K562 (cell line): ENCODE measurements at regions not wholly inside any gene's neighbourhood (a gene's known extent, or its start where the extent isn't known, plus 50 kb on each side); places are given as distances from the start of the nearest gene placed in this dataset.

Experiments
- ATAC-seq: fragments of 200-7000 bp; cut with Tn5 transposase; 3 replicates; pipeline ENCODE4 v1.9.1; 2020; ENCODE audit warnings: moderate library complexity
- BruUV-seq: library from RNA; stranded (reverse); fragments of 400-500 nt; replicated peaks from 2 replicates; lab custom pipeline; 2021; lab: Mats Ljungman, UMichigan
- CTCF ChIA-PET: fragments of 300-600 bp; formaldehyde crosslinking; extraction: SDS; loops from one replicate; lab custom pipeline; 2021; ENCODE audit warnings: low intra/inter-chr PET ratio; lab: Yijun Ruan, JAX
- POLR2A ChIA-PET: fragments of 300-600, 350-650 bp; sonication (Branson Sonifier 250); formaldehyde crosslinking; extraction: SDS; loops from one replicate; lab custom pipeline; 2021; ENCODE audit warnings: antibody characterized with exemption, inconsistent platforms; lab: Yijun Ruan, JAX
- DNase-seq, 4 experiments: peaks; one replicate each; pipeline versions ENCODE4 v3.0.0 to v3.0.0-alpha.2; 2011 to 2018; ENCODE audit warnings: low spot score in 3 of 4, mixed read lengths in 3 of 4; ENCODE audit errors: extremely low read depth in 1 of 4
- FAIRE-seq: peaks from 2 replicates; lab custom pipeline; 2011; peaks lifted over from hg19 to GRCh38; lab: Jason Lieb, UNC
- H2AFZ ChIP-seq: 2 replicates; pipeline ENCODE4 v1.6.0; 2011; ENCODE audit warnings: low read depth, low read length, control low read depth, inconsistent platforms
- H3K27ac ChIP-seq: fragments of 200-600 bp; 3 replicates; pipeline ENCODE4 v1.8.0; 2011; ENCODE audit warnings: low read depth, mild to moderate bottlenecking, control low read depth, inconsistent platforms, low read length, moderate library complexity, mixed read lengths; ENCODE audit errors: extremely low read depth
- H3K27me3 ChIP-seq, 2 experiments: fragments of 300-600 bp in 1 of 2; 2 replicates in 1 of 2; 3 replicates in 1 of 2; pipeline versions ENCODE4 v1.6.0 to v1.8.0; 2011; ENCODE audit warnings: inconsistent platforms in 2 of 2, low read length in 2 of 2, mild to moderate bottlenecking in 1 of 2, mixed read lengths in 1 of 2, moderate library complexity in 1 of 2; ENCODE audit not compliant: control insufficient read depth in 2 of 2, insufficient read depth in 2 of 2
- H3K36me3 ChIP-seq: fragments of 300-600 bp; 3 replicates; pipeline ENCODE4 v1.8.0; 2011; ENCODE audit warnings: mild to moderate bottlenecking, low read length, inconsistent platforms; ENCODE audit not compliant: control insufficient read depth, insufficient read depth
- H3K4me1 ChIP-seq, 2 experiments: fragments of 200-600 bp in 1 of 2; replicated peaks in 1 of 2; 2 replicates in 1 of 2; 3 replicates in 1 of 2; pipeline versions ENCODE4 v1.5.1 to v1.8.0; 2011; ENCODE audit warnings: inconsistent platforms in 2 of 2, low read length in 2 of 2, mild to moderate bottlenecking in 1 of 2, mixed read lengths in 1 of 2, moderate library complexity in 1 of 2; ENCODE audit not compliant: control insufficient read depth in 2 of 2, insufficient read depth in 2 of 2
- H3K4me2 ChIP-seq: 2 replicates; pipeline ENCODE4 v1.6.1; 2011; ENCODE audit warnings: low read length, control low read depth, inconsistent platforms, mixed read lengths; ENCODE audit not compliant: insufficient read depth
- H3K4me3 ChIP-seq: fragments of 200-600 bp; sonication (generic), shearing (Covaris generic); 2 replicates; pipeline ENCODE4 v1.5.1; 2016; ENCODE audit warnings: control low read depth, inconsistent platforms
- H3K79me2 ChIP-seq: fragments of 200-600 bp; 3 replicates; pipeline ENCODE4 v1.8.0; 2011; ENCODE audit warnings: low read length, inconsistent platforms; ENCODE audit not compliant: control insufficient read depth, insufficient read depth
- H3K9ac ChIP-seq, 2 experiments: 2 replicates each; pipeline versions ENCODE4 v1.6.0 to v1.6.1; 2011; ENCODE audit warnings: low read depth in 2 of 2, low read length in 2 of 2, control low read depth in 1 of 2, inconsistent platforms in 1 of 2, mild to moderate bottlenecking in 1 of 2, mixed read lengths in 1 of 2; ENCODE audit not compliant: insufficient read depth in 1 of 2
- H3K9me1 ChIP-seq: one replicate; pipeline ENCODE4 v1.6.0; 2011; ENCODE audit warnings: inconsistent platforms, mild to moderate bottlenecking, low read length, moderate library complexity; ENCODE audit not compliant: control insufficient read depth, insufficient read depth
- H3K9me3 ChIP-seq: replicated peaks from 2 replicates; pipeline ENCODE4 v1.5.1; 2011; ENCODE audit warnings: low read depth, low read length, inconsistent platforms; ENCODE audit not compliant: control insufficient read depth, insufficient read depth
- H4K20me1 ChIP-seq: replicated peaks from 2 replicates; pipeline ENCODE4 v1.6.1; 2011; ENCODE audit warnings: low read length, inconsistent platforms, mixed read lengths; ENCODE audit not compliant: control insufficient read depth, insufficient read depth
- DMBX1 ChIP-seq: fragments of 250-450 bp; sonication (Bioruptor Pico); IDR thresholded peaks from 2 replicates; pipeline ENCODE4 v1.8.0; 2022; ENCODE audit warnings: inconsistent platforms, mild to moderate bottlenecking, moderate library complexity, borderline replicate concordance
- SMARCC2 ChIP-seq: fragments of 450-650 bp; IDR thresholded peaks from 2 replicates; pipeline ENCODE4 v1.6.1; 2017; ENCODE audit warnings: antibody characterized with exemption, moderate library complexity, mild to moderate bottlenecking, low read depth
- WGBS: fragments of 100-300 bp; shearing (Covaris generic); methylation state at CpG from one replicate; pipeline ENCODE4 v1.1.6; 2016; ENCODE audit warnings: low coverage, mixed read lengths; ENCODE audit not compliant: insufficient coverage; ENCODE audit errors: missing lambda C conversion rate; 5-methylcytosine and 5-hydroxymethylcytosine counted together
- in situ Hi-C: fragments of 300-500 bp; cut with MboI; formaldehyde crosslinking; loops from 4 replicates; pipeline ENCODE4 v1.15.0; 2018; ENCODE audit warnings: inconsistent platforms, mixed read lengths
- intact Hi-C: fragments of 100-400 bp; cut with micrococcal nuclease; formaldehyde crosslinking; loops from 2 replicates; pipeline ENCODE4 v1.14.2; 2022
- TF ChIP-seq, protein P1 (sequence below): fragments of 450-650 bp; IDR thresholded peaks from 2 replicates; pipeline ENCODE4 v1.7.1; 2018; ENCODE audit warnings: mild to moderate bottlenecking, low read depth; ENCODE audit not compliant: partially characterized antibody

- intact Hi-C loops: no loop called here
- FAIRE-seq: no peak
Measured at GRCh38 chr2:217199255-217199630, 339.4 kb upstream of the TNP1 start.

More at GRCh38 chr2:217199255-217199630, 339.4 kb upstream of the TNP1 start:
- no peaks in the 10 kb centered on the region for H3K79me2 ChIP-seq
- no peak overlapping the region for H3K4me3 ChIP-seq
- H3K9me1 ChIP-seq: no peaks in the 10 kb centered on the region
- DNase-seq (no peak), ATAC-seq (no peak)
- no peak overlapping the region for H2AFZ ChIP-seq
- in situ Hi-C loops: no loop called here
- H3K36me3 ChIP-seq: no peaks in the 10 kb centered on the region
- no peaks in the 10 kb centered on the region for H3K4me1 ChIP-seq
- ChIA-PET CTCF (no interaction called here), POLR2A (no interaction called here)
- no peaks in the 10 kb centered on the region for H3K27me3 ChIP-seq
- 4% methylated on average over 2 of the region's 2 CpGs for WGBS
- H3K27ac ChIP-seq: no peak overlapping the region
- no peaks in the 10 kb centered on the region for H4K20me1 ChIP-seq
- no peak overlapping the region for H3K4me2 ChIP-seq
- no peaks in the 10 kb centered on the region for H3K9me3 ChIP-seq
- no peak overlapping the region for H3K9ac ChIP-seq
- TF ChIP-seq, protein P1, sequence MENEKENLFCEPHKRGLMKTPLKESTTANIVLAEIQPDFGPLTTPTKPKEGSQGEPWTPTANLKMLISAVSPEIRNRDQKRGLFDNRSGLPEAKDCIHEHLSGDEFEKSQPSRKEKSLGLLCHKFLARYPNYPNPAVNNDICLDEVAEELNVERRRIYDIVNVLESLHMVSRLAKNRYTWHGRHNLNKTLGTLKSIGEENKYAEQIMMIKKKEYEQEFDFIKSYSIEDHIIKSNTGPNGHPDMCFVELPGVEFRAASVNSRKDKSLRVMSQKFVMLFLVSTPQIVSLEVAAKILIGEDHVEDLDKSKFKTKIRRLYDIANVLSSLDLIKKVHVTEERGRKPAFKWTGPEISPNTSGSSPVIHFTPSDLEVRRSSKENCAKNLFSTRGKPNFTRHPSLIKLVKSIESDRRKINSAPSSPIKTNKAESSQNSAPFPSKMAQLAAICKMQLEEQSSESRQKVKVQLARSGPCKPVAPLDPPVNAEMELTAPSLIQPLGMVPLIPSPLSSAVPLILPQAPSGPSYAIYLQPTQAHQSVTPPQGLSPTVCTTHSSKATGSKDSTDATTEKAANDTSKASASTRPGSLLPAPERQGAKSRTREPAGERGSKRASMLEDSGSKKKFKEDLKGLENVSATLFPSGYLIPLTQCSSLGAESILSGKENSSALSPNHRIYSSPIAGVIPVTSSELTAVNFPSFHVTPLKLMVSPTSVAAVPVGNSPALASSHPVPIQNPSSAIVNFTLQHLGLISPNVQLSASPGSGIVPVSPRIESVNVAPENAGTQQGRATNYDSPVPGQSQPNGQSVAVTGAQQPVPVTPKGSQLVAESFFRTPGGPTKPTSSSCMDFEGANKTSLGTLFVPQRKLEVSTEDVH: no peak
- TF ChIP-seq DMBX1 (CRISPR knock-in tag) (no peak), SMARCC2 (no peak)
- TF ChIP-seq, all 486 proteins: peak for 0
- BruUV-seq: no TSS peak
